K562 (cell line): ENCODE measurements at regions not wholly inside any gene's neighbourhood (a gene's known extent, or its start where the extent isn't known, plus 50 kb on each side); places are given as distances from the start of the nearest gene placed in this dataset.

Experiments
- ARID1B ChIP-seq: fragments of 450-650 bp; IDR thresholded peaks from 2 replicates; pipeline ENCODE4 v1.6.1; 2016; ENCODE audit warnings: antibody characterized with exemption, mild to moderate bottlenecking, inconsistent platforms
- CGGBP1 ChIP-seq: fragments of 250-450 bp; sonication (Bioruptor Pico); IDR thresholded peaks from 2 replicates; pipeline ENCODE4 v1.9.0; 2021; ENCODE audit warnings: mild to moderate bottlenecking
- DIDO1 ChIP-seq: fragments of 450-650 bp; IDR thresholded peaks from 2 replicates; pipeline ENCODE4 v1.6.1; 2016; ENCODE audit warnings: low read depth, missing biosample characterization, missing genetic modification characterization
- EGR1 ChIP-seq: fragments of 450-650 bp; conservative IDR thresholded peaks from 2 replicates; pipeline ENCODE4 v1.6.1; 2017; ENCODE audit warnings: mild to moderate bottlenecking
- GTF3C2 ChIP-seq: IDR thresholded peaks from 3 replicates; pipeline ENCODE4 v1.6.1; 2011; ENCODE audit warnings: borderline replicate concordance, mild to moderate bottlenecking, moderate library complexity; ENCODE audit not compliant: insufficient read length; ENCODE audit errors: extremely low read depth
- MAZ ChIP-seq, 2 experiments: fragments of 450-650 bp in 1 of 2; sonication (generic) in 1 of 2; formaldehyde crosslinking; IDR thresholded peaks in 1 of 2; conservative IDR thresholded peaks in 1 of 2; 2 replicates each; pipeline versions ENCODE4 v1.4.0 to v1.5.0; 2020; ENCODE audit warnings: mild to moderate bottlenecking in 1 of 2, missing genetic modification reagents in 1 of 2
- MNT ChIP-seq, 2 experiments: fragments of 450-650 bp; conservative IDR thresholded peaks; 2 replicates each; pipeline ENCODE4 v1.6.1; 2017; ENCODE audit warnings: mild to moderate bottlenecking in 2 of 2, moderate library complexity in 2 of 2
- NFATC3 ChIP-seq: fragments of 450-650 bp; IDR thresholded peaks from 2 replicates; pipeline ENCODE4 v1.6.1; 2017; ENCODE audit warnings: mild to moderate bottlenecking
- NUFIP1 ChIP-seq: fragments of 450-650 bp; IDR thresholded peaks from 2 replicates; pipeline ENCODE4 v1.6.1; 2018; ENCODE audit not compliant: partially characterized antibody
- POLR2H ChIP-seq: IDR thresholded peaks from 2 replicates; pipeline ENCODE4 v1.6.1; 2016; ENCODE audit warnings: missing genetic modification characterization, low read depth, mild to moderate bottlenecking, control low read depth, missing compliant biosample characterization, moderate library complexity
- RBM34 ChIP-seq: fragments of 200-400 bp; formaldehyde crosslinking; IDR thresholded peaks from 2 replicates; pipeline ENCODE4 v1.6.1; 2018; ENCODE audit warnings: low read length, borderline replicate concordance; ENCODE audit not compliant: insufficient read depth
- TARDBP ChIP-seq: fragments of 450-650 bp; IDR thresholded peaks from 2 replicates; pipeline ENCODE4 v1.6.1; 2016
- ZBTB40 ChIP-seq, 2 experiments: fragments of 450-650 bp in 1 of 2; sonication (generic) in 1 of 2; formaldehyde crosslinking in 1 of 2; IDR thresholded peaks; 2 replicates each; pipeline versions ENCODE4 v1.7.1 to v1.9.0; 2016 to 2022; ENCODE audit warnings: inconsistent platforms in 1 of 2, mild to moderate bottlenecking in 1 of 2, missing genetic modification reagents in 1 of 2

GRCh38 chr2:61764035-61764800 lies 89.6 kb downstream of the FAM161A start (continued):
- TF ChIP-seq ZBTB40 (IDR thresholded peaks at IDR 0.05) (peak; percentile 92), ZBTB40 (CRISPR knock-in tag; IDR thresholded peaks at IDR 0.05) (no peak), MNT (conservative IDR thresholded peaks at IDR 0.05) (peak; percentile 71 to 86), POLR2H (peak; percentile 92), CGGBP1 (CRISPR knock-in tag) (no peak), ARID1B (peak; percentile 16; the same call in 1 of the 2 replicates), RBM34 (no peak), EGR1 (peak; percentile 99), TARDBP (no peak), DIDO1 (tag) (no peak), NUFIP1 (no peak), MAZ (CRISPR knock-in tag; conservative IDR thresholded peaks at IDR 0.05 in 1 of 2, IDR thresholded peaks at IDR 0.05 in 1 of 2) (peak; percentile 50 to 79; a peak in 3 of 4 replicates), GTF3C2 (no peak), NFATC3 (0 out of 2 replicates have a peak, but pooled peaks have one; percentile 51)
